ENCODE measurements at regions not wholly inside any gene's neighbourhood (a gene's known extent, or its start where the extent isn't known, plus 50 kb on each side); places are given as distances from the start of the nearest gene placed in this dataset.

DNA sequence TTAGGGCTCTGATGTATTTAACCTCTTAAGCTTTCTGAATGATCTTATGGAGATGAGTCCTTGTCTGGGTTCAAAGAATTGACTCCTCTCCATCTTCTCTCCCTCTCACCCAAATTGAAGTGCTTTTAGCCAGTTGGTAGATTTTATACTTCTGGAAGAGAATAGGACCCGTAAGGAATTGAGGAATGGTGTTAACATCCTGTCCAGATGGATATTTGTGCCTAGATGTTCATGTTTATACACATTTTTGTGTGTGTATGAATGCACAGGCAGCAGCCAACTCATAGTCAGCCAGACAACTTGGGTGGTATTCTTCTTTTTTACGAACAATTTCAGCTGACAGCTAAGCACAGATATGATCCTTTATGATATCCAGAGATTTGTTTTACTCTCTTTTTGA lies 449.6 kb upstream of the RGS6 start:
- TF ChIP-seq JUN (CRISPR knock-in tag; IDR thresholded peaks at IDR 0.05): no peak
- TF ChIP-seq, protein P1, sequence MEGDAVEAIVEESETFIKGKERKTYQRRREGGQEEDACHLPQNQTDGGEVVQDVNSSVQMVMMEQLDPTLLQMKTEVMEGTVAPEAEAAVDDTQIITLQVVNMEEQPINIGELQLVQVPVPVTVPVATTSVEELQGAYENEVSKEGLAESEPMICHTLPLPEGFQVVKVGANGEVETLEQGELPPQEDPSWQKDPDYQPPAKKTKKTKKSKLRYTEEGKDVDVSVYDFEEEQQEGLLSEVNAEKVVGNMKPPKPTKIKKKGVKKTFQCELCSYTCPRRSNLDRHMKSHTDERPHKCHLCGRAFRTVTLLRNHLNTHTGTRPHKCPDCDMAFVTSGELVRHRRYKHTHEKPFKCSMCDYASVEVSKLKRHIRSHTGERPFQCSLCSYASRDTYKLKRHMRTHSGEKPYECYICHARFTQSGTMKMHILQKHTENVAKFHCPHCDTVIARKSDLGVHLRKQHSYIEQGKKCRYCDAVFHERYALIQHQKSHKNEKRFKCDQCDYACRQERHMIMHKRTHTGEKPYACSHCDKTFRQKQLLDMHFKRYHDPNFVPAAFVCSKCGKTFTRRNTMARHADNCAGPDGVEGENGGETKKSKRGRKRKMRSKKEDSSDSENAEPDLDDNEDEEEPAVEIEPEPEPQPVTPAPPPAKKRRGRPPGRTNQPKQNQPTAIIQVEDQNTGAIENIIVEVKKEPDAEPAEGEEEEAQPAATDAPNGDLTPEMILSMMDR (IDR thresholded peaks at IDR 0.05): no peak
- no peak for TF ChIP-seq GABPB1 (CRISPR knock-in tag; IDR thresholded peaks at IDR 0.05)
- TF ChIP-seq, protein P2, sequence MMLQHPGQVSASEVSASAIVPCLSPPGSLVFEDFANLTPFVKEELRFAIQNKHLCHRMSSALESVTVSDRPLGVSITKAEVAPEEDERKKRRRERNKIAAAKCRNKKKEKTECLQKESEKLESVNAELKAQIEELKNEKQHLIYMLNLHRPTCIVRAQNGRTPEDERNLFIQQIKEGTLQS (CRISPR knock-in tag; conservative IDR thresholded peaks at IDR 0.05): no peak
- TF ChIP-seq FOXK1 (CRISPR knock-in tag; IDR thresholded peaks at IDR 0.05): no peak

Data from WTC11 (cell line).